H1 (cell line): ENCODE measurements at regions not wholly inside any gene's neighbourhood (a gene's known extent, or its start where the extent isn't known, plus 50 kb on each side); places are given as distances from the start of the nearest gene placed in this dataset.

ENCODE experiments used
- POLR2AphosphoS5 ChIP-seq: IDR thresholded peaks from 2 replicates; pipeline ENCODE4 v1.6.1; 2011; ENCODE audit warnings: low read depth, low read length
- RBBP5 ChIP-seq: IDR thresholded peaks from 2 replicates; pipeline ENCODE4 v1.7.1; 2012; ENCODE audit warnings: low read depth, mild to moderate bottlenecking, inconsistent platforms, low read length, moderate library complexity, borderline replicate concordance
- RNF2 ChIP-seq: fragments of 200-900, 300-1000 bp; sonication (generic); IDR thresholded peaks from 2 replicates; pipeline ENCODE4 v1.7.1; 2016; ENCODE audit warnings: borderline replicate concordance, low read depth, mild to moderate bottlenecking, antibody characterized with exemption, low read length; ENCODE audit not compliant: poor library complexity, severe bottlenecking; ENCODE audit errors: missing control alignments
- SIRT6 ChIP-seq: IDR thresholded peaks from one replicate; pipeline ENCODE4 v1.7.1; 2012; ENCODE audit warnings: low read length, inconsistent platforms

GRCh38 chr11:88229303-88229702, 54.1 kb upstream of the RAB38 start (continued):
- TF ChIP-seq RBBP5, result no peak
- no peak for TF ChIP-seq SIRT6
- TF ChIP-seq RNF2, result no peak
- no peak for TF ChIP-seq POLR2AphosphoS5
